Cardiac fibroblast (primary cell): ENCODE measurements at regions not wholly inside any gene's neighbourhood (a gene's known extent, or its start where the extent isn't known, plus 50 kb on each side); places are given as distances from the start of the nearest gene placed in this dataset.
A peak's percentile ranks its signal among the peaks of the same experiment; 100 is the strongest.

Experiments used
- DNase-seq, 2 donors: peaks; one replicate each; pipeline versions ENCODE4 v3.0.0 to v3.0.0-alpha.2; 2010; ENCODE audit warnings: low read depth in 2 of 2
- H3K4me3 ChIP-seq, 2 donors: replicated peaks in 1 of 2; 1 replicate in 1 of 2; 2 replicates in 1 of 2; pipeline ENCODE4 v1.5.1; 2011; ENCODE audit warnings: low read depth in 2 of 2, low read length in 2 of 2, mild to moderate bottlenecking in 2 of 2, moderate library complexity in 1 of 2
- TF ChIP-seq, protein P1 (sequence below): IDR thresholded peaks from one replicate; pipeline ENCODE4 v1.5.1; 2011; ENCODE audit warnings: low read depth, mild to moderate bottlenecking, low read length, inconsistent platforms

DNA sequence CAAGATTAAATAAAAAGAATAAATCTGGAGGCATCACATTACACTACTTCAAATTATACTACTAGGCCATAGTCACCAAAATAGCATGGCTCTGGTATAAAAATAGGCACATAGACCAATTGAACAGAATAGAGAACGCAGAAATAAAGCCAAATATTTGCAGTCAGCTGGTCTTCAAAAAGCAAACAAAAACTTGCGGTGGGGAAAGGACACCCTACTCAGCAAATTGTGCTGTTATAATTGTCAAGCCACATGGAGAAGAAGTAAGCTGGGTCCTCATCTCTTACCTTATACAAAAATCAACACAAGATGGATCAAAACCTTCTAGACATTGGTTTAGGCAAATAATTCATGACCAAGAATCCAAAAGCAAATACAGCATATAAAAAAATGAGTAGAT is 259.2 kb upstream of the SLITRK3 start:
- H3K4me3 ChIP-seq, result no peak overlapping the region
- TF ChIP-seq, protein P1, sequence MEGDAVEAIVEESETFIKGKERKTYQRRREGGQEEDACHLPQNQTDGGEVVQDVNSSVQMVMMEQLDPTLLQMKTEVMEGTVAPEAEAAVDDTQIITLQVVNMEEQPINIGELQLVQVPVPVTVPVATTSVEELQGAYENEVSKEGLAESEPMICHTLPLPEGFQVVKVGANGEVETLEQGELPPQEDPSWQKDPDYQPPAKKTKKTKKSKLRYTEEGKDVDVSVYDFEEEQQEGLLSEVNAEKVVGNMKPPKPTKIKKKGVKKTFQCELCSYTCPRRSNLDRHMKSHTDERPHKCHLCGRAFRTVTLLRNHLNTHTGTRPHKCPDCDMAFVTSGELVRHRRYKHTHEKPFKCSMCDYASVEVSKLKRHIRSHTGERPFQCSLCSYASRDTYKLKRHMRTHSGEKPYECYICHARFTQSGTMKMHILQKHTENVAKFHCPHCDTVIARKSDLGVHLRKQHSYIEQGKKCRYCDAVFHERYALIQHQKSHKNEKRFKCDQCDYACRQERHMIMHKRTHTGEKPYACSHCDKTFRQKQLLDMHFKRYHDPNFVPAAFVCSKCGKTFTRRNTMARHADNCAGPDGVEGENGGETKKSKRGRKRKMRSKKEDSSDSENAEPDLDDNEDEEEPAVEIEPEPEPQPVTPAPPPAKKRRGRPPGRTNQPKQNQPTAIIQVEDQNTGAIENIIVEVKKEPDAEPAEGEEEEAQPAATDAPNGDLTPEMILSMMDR, result no peak
- no peak for DNase-seq

GRCh38 chr3:165451371-165452070 is 255.3 kb upstream of the SLITRK3 start:
- no peak overlapping the region for H3K4me3 ChIP-seq
- peak in 1 of 2 donors; percentile 3 for DNase-seq
- TF ChIP-seq, protein P1, result no peak

- DNase-seq, result no peak
- TF ChIP-seq, protein P1, result no peak
- no peak overlapping the region for H3K4me3 ChIP-seq
Measured at GRCh38 chr3:165446555-165446954, 250.4 kb upstream of the SLITRK3 start.

DNA sequence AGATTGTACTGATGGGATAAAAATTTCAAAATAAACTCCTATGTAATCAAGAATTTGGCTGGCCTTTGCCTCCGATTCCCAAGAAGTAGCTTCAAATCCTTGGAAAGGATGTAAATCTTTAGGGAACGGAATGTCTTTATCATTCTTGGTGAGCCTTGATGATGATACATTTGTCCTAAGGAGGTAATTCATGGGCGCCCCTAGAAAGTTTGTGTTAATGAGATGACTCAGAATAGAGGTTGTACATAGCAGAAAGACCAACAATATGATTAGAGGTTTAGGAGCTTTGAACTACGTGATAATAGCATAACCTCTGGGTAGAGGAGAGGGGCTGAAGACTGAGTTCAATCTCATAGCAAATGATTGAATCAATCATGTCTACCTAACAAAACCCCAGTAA is 248.6 kb upstream of the SLITRK3 start:
- TF ChIP-seq, protein P1, result no peak
- DNase-seq, result no peak
- no peak overlapping the region for H3K4me3 ChIP-seq

GRCh38 chr3:165443664-165444063 is 247.5 kb upstream of the SLITRK3 start:
- TF ChIP-seq, protein P1, result no peak

DNA sequence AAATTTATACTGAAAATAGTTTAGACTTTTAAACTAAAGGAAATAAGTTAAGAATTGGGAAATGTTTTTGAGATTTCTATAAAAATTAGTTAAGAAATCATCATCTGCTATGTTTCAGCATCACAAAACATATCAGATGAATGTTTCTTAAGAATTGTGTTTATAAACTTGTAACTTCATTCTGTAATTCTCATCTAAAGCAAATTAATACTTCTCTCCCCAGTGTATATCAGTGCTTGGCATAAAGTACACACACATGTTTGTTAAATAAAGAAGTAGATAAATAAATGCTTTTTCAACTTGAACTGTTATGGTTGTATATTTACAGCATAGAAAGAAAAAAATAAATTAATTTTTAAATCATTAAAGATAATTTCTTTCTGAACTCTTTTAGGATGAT is 245.9 kb upstream of the SLITRK3 start:
- TF ChIP-seq, protein P1, result no peak
- no peak overlapping the region for H3K4me3 ChIP-seq
- DNase-seq, result no peak

More at GRCh38 chr3:165443664-165444063, 247.5 kb upstream of the SLITRK3 start:
- H3K4me3 ChIP-seq, result no peak overlapping the region
- no peak for DNase-seq

DNA sequence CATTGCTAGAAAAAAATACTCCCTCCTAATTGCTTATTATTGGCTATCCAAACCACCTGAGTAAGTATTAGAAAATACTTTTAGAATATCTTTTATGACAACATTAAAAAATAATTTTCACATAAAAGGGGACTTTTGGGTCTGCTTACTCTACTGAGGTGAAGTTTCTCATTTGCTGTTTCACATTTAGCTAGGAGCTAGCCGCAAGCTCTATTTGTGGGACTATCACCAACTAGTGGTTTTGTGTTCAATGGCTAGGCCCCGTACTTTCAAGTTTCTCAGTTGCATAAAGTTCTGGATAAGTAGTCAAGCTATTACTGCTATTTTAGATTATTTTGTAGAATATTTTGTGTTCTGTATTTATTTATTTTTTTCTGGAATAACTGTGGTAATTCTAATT is 244.2 kb upstream of the SLITRK3 start:
- TF ChIP-seq, protein P1, result no peak
- no peak overlapping the region for H3K4me3 ChIP-seq
- DNase-seq, result no peak
